ENCODE measurements at regions not wholly inside any gene's neighbourhood (a gene's known extent, or its start where the extent isn't known, plus 50 kb on each side); places are given as distances from the start of the nearest gene placed in this dataset.

DNA sequence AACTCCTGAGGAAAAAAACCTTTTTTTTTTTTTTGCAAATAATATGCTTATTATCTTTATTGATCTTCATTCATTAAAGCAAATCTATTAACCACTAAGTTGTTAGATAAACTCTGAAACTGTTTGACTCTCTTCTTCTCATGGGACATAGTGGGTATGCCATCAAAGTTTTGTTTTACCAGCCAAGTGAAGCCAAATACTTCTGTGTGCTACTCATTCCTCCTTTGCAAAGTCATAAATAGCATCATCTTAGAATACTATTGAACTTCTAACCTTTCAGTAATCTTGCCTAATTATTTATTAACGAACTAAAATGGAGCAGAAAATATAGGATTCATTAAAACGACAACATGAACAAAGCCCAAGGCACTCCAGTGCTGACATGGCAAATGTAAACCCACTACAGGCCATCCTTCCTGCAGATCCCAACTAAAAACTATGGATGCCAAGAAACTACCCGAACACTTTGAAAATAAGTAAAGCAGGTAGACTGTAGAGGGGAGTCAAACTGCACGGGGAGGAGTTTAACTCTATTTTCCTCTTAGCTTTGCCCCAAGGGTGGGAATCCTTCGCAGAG lies 61.2 kb upstream of the ODAD2 start:
- TF ChIP-seq FOXM1 (IDR thresholded peaks at IDR 0.05; ENCODE audit: borderline replicate concordance) (no peak), FOXK2 (IDR thresholded peaks at IDR 0.05) (no peak), CTBP1 (IDR thresholded peaks at IDR 0.05; ENCODE audit: borderline replicate concordance) (no peak), BHLHE40 (IDR thresholded peaks at IDR 0.05; ENCODE audit: borderline replicate concordance) (no peak), ARNT (IDR thresholded peaks at IDR 0.05) (no peak), NFRKB (IDR thresholded peaks at IDR 0.05) (no peak), ZNF384 (IDR thresholded peaks at IDR 0.05) (no peak), SUZ12 (IDR thresholded peaks at IDR 0.05) (no peak), HDGF (IDR thresholded peaks at IDR 0.05; ENCODE audit: borderline replicate concordance) (no peak), SP1 (IDR thresholded peaks at IDR 0.05) (no peak)

All from HEK293T (cell line).